ENCODE measurements at regions not wholly inside any gene's neighbourhood (a gene's known extent, or its start where the extent isn't known, plus 50 kb on each side); places are given as distances from the start of the nearest gene placed in this dataset.

GRCh38 chr5:38163636-38164237 is 94.6 kb upstream of the EGFLAM start:
- no peak for TF ChIP-seq POLR2AphosphoS5 (IDR thresholded peaks at IDR 0.05)
- TF ChIP-seq, protein P1, sequence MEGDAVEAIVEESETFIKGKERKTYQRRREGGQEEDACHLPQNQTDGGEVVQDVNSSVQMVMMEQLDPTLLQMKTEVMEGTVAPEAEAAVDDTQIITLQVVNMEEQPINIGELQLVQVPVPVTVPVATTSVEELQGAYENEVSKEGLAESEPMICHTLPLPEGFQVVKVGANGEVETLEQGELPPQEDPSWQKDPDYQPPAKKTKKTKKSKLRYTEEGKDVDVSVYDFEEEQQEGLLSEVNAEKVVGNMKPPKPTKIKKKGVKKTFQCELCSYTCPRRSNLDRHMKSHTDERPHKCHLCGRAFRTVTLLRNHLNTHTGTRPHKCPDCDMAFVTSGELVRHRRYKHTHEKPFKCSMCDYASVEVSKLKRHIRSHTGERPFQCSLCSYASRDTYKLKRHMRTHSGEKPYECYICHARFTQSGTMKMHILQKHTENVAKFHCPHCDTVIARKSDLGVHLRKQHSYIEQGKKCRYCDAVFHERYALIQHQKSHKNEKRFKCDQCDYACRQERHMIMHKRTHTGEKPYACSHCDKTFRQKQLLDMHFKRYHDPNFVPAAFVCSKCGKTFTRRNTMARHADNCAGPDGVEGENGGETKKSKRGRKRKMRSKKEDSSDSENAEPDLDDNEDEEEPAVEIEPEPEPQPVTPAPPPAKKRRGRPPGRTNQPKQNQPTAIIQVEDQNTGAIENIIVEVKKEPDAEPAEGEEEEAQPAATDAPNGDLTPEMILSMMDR (IDR thresholded peaks at IDR 0.05), result no peak
- TF ChIP-seq POLR2A (IDR thresholded peaks at IDR 0.05), result no peak
